Ishikawa (cell line): ENCODE measurements at regions not wholly inside any gene's neighbourhood (a gene's known extent, or its start where the extent isn't known, plus 50 kb on each side); places are given as distances from the start of the nearest gene placed in this dataset.

Experiments used
- CEBPB ChIP-seq: IDR thresholded peaks from 2 replicates; pipeline ENCODE4 v1.6.1; 2012
- CREB1 ChIP-seq: IDR thresholded peaks from 2 replicates; pipeline ENCODE4 v1.6.1; 2012; ENCODE audit warnings: low read depth
- EGR1 ChIP-seq: IDR thresholded peaks from 2 replicates; pipeline ENCODE4 v1.6.1; 2012
- EP300 ChIP-seq: IDR thresholded peaks from 2 replicates; pipeline ENCODE4 v1.6.1; 2012; ENCODE audit warnings: borderline replicate concordance
- FOXM1 ChIP-seq: IDR thresholded peaks from 2 replicates; pipeline ENCODE4 v1.6.1; 2012; ENCODE audit warnings: low read depth, borderline replicate concordance
- NFIC ChIP-seq: IDR thresholded peaks from 2 replicates; pipeline ENCODE4 v1.6.1; 2012
- RAD21 ChIP-seq: IDR thresholded peaks from 2 replicates; pipeline ENCODE4 v1.6.1; 2012; ENCODE audit warnings: low read depth
- TAF1 ChIP-seq: IDR thresholded peaks from 2 replicates; pipeline ENCODE4 v1.6.1; 2012; ENCODE audit warnings: low read depth, mild to moderate bottlenecking
- TCF12 ChIP-seq: IDR thresholded peaks from 2 replicates; pipeline ENCODE4 v1.6.1; 2012; ENCODE audit warnings: low read depth
- TEAD4 ChIP-seq: IDR thresholded peaks from 2 replicates; pipeline ENCODE4 v1.6.1; 2012
- YY1 ChIP-seq: IDR thresholded peaks from 2 replicates; pipeline ENCODE4 v1.6.1; 2012; ENCODE audit warnings: low read depth
- ZBTB7A ChIP-seq: IDR thresholded peaks from 2 replicates; pipeline ENCODE4 v1.6.1; 2012; ENCODE audit warnings: low read depth
- TF ChIP-seq, protein P1 (sequence below): IDR thresholded peaks from 2 replicates; pipeline ENCODE4 v1.6.1; 2012
- TF ChIP-seq, protein P2 (sequence below): IDR thresholded peaks from 2 replicates; pipeline ENCODE4 v1.6.1; 2012; ENCODE audit warnings: low read depth, mild to moderate bottlenecking
- TF ChIP-seq, protein P3 (sequence below): IDR thresholded peaks from 2 replicates; pipeline ENCODE4 v1.6.1; 2012

DNA sequence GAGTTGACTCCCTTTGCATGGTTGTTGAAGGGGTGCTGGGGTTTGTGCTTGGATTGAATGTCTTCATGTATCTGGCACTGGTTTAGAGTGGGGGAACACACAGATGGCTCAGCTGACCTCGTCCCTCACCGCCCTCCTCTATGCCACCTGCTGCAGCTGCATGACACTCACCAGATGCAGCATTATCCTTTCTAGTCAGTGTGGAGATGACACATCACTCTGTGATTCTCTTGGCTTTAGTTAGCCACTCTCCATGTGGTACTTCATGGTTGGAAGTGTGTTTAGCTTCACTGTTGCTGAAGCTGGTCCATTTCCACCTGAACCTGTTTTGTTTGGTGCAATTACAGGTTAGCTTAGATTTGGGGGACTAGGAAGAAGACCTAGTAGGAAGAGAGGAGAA, 56.3 kb upstream of the BMPER start:
- TF ChIP-seq EGR1 (no peak), CEBPB (no peak), TEAD4 (no peak), FOXM1 (no peak), TAF1 (no peak), NFIC (no peak), YY1 (no peak), EP300 (no peak), ZBTB7A (no peak), TCF12 (no peak)
- TF ChIP-seq, protein P1, sequence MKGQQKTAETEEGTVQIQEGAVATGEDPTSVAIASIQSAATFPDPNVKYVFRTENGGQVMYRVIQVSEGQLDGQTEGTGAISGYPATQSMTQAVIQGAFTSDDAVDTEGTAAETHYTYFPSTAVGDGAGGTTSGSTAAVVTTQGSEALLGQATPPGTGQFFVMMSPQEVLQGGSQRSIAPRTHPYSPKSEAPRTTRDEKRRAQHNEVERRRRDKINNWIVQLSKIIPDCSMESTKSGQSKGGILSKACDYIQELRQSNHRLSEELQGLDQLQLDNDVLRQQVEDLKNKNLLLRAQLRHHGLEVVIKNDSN: no peak
- TF ChIP-seq, protein P2, sequence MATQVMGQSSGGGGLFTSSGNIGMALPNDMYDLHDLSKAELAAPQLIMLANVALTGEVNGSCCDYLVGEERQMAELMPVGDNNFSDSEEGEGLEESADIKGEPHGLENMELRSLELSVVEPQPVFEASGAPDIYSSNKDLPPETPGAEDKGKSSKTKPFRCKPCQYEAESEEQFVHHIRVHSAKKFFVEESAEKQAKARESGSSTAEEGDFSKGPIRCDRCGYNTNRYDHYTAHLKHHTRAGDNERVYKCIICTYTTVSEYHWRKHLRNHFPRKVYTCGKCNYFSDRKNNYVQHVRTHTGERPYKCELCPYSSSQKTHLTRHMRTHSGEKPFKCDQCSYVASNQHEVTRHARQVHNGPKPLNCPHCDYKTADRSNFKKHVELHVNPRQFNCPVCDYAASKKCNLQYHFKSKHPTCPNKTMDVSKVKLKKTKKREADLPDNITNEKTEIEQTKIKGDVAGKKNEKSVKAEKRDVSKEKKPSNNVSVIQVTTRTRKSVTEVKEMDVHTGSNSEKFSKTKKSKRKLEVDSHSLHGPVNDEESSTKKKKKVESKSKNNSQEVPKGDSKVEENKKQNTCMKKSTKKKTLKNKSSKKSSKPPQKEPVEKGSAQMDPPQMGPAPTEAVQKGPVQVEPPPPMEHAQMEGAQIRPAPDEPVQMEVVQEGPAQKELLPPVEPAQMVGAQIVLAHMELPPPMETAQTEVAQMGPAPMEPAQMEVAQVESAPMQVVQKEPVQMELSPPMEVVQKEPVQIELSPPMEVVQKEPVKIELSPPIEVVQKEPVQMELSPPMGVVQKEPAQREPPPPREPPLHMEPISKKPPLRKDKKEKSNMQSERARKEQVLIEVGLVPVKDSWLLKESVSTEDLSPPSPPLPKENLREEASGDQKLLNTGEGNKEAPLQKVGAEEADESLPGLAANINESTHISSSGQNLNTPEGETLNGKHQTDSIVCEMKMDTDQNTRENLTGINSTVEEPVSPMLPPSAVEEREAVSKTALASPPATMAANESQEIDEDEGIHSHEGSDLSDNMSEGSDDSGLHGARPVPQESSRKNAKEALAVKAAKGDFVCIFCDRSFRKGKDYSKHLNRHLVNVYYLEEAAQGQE: no peak

DNA sequence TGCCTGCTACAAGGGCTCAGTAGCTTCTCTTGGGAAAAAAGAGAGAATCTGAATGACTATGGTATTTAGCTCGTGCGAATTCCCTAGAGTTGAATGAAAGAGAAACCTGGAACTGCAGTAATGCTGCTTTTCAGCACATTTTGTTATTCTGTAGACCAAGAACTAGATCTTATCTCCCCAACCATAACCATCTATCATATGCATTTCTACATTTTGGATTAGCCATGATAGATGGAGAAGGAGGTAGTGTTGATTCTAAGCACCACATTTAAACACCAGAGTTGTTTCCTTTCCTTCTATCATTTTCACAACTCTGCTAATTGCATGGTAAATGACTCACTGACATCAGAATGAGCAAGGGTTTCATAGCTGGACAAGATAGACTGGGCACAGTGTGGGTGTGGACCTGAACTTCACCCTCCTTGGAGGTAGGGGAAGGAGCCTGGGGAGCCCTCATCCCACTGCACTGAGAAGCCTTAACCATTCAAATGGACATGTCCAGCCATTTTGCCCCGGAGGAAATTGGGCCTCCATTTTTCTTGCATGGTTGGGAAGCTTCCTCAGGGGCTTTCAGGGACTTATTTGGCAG, 55.3 kb upstream of the BMPER start:
- no peak for TF ChIP-seq NFIC
- no peak for TF ChIP-seq CREB1
- TF ChIP-seq CEBPB: no peak
- TF ChIP-seq EGR1: no peak
- TF ChIP-seq RAD21: no peak
- no peak for TF ChIP-seq FOXM1
- TF ChIP-seq, protein P1: no peak
- TF ChIP-seq TCF12: no peak
- TF ChIP-seq TEAD4: no peak
- TF ChIP-seq YY1: no peak
- TF ChIP-seq ZBTB7A: no peak
- TF ChIP-seq TAF1: no peak
- TF ChIP-seq EP300: no peak
- TF ChIP-seq, protein P2: no peak
- TF ChIP-seq, protein P3, sequence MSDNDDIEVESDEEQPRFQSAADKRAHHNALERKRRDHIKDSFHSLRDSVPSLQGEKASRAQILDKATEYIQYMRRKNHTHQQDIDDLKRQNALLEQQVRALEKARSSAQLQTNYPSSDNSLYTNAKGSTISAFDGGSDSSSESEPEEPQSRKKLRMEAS: no peak

DNA sequence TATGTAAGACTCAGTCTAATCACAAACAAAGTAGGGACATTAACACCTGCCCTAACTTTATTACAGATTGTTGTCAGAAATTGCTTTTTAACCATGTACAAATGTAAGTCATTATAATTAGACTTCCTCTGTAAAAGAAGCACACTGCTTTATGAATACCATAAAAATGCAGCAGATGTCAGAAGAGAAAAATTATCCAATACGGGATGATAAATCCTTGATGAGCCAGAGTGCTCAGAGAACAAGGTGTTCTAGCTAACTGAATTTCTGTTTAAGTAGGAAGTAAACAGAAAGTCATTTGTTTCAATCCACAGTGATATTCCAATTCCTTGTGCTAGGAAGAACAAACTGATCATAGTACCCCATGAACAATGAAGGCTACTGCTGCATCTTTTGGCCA, 54.6 kb upstream of the BMPER start:
- TF ChIP-seq, protein P3: no peak
- TF ChIP-seq CEBPB: no peak
- TF ChIP-seq, protein P2: no peak
- TF ChIP-seq, protein P1: no peak
- no peak for TF ChIP-seq TEAD4
- TF ChIP-seq EGR1: no peak

DNA sequence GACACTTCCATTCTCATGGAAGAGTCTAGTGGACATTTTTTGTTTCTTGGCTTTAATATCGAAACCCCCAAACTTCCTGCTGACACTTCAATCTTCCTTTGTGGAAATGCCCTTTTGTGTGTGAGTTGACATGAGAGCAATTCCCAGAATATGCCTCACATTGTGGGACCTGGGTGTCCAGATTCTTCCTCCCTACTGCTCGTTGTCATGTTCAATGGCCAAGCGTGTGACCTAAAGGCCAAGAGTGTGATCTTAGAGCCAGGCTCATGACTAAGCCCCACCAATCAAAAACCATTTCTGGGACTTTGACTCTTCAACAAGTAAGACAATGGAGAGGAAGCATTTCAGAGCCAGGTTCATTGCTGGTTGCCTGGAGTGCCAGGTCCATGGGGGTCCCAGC, 52.5 kb upstream of the BMPER start:
- TF ChIP-seq RAD21 (no peak), CREB1 (no peak)
